Activated B cell treated with CpG ODN at 0.5 μM for 24 hours (primary cell): ENCODE measurements at regions not wholly inside any gene's neighbourhood (a gene's known extent, or its start where the extent isn't known, plus 50 kb on each side); places are given as distances from the start of the nearest gene placed in this dataset.

Experiments
- ATAC-seq: fragments of 200-7000 bp; cut with Tn5 transposase; one replicate; pipeline ENCODE4 v1.10.0; 2021; ENCODE audit warnings: low read depth, mild to moderate bottlenecking, moderate library complexity
- CTCF ChIA-PET: fragments of 350-600 bp; sonication (Branson Sonifier 250); formaldehyde crosslinking; loops from one replicate; lab custom pipeline; 2021; ENCODE audit warnings: antibody characterized with exemption; lab: Charles Lee
- POLR2A ChIA-PET: fragments of 350-600 bp; sonication (Branson Sonifier 250); formaldehyde crosslinking; loops from one replicate; lab custom pipeline; 2021; ENCODE audit warnings: antibody characterized with exemption; lab: Charles Lee
- DNase-seq: peaks from one replicate; pipeline ENCODE4 v3.0.0; 2022
- H3K27ac Mint-ChIP-seq: one replicate; pipeline ENCODE4 v1.8.0; 2020; ENCODE audit warnings: mixed read lengths
- H3K27me3 Mint-ChIP-seq: one replicate; pipeline ENCODE4 v1.8.0; 2021; ENCODE audit warnings: mixed read lengths
- H3K36me3 Mint-ChIP-seq: one replicate; pipeline ENCODE4 v1.8.0; 2021; ENCODE audit warnings: low read depth, mixed read lengths
- H3K4me1 Mint-ChIP-seq: one replicate; pipeline ENCODE4 v1.8.0; 2021; ENCODE audit warnings: mixed read lengths
- H3K4me3 Mint-ChIP-seq: one replicate; pipeline ENCODE4 v1.8.0; 2020; ENCODE audit warnings: mild to moderate bottlenecking, mixed read lengths
- H3K9me3 Mint-ChIP-seq: one replicate; pipeline ENCODE4 v1.8.0; 2020; ENCODE audit warnings: mixed read lengths
- CTCF ChIP-seq: fragments of 200-600 bp; IDR thresholded peaks from one replicate; pipeline ENCODE4 v1.8.0; 2022; ENCODE audit warnings: antibody characterized with exemption, mild to moderate bottlenecking
- intact Hi-C: fragments of 100-400 bp; cut with micrococcal nuclease; formaldehyde crosslinking; loops from one replicate; pipeline ENCODE4 v1.15.1; 2024

- peak; percentile 78 for ATAC-seq
- intact Hi-C loops: loop anchor here (1.0 to 10.0 kb wide), 5 partner anchors 91 to 501 kb away; partner anchors contain the start of genes CCR1, FYCO1 and LIMD1
Observed at GRCh38 chr3:46095307-46095706, 68.0 kb upstream of the XCR1 start.

GRCh38 chr3:46094506-46094905 lies 67.2 kb upstream of the XCR1 start:
- ATAC-seq (no peak), DNase-seq (no peak)
- Mint-ChIP-seq H3K4me1 (peaks cover 98% of the 10 kb centered on the region), H3K27me3 (no peaks in the 10 kb centered on the region), H3K36me3 (no peaks in the 10 kb centered on the region), H3K9me3 (no peaks in the 10 kb centered on the region), H3K4me3 (no peak overlapping the region), H3K27ac (peak overlapping the region; percentile 90)
- POLR2A ChIA-PET: interaction anchor here (1.1 to 1.4 kb wide), 2 partner anchors 10 to 92 kb away, joined by 3 to 7 read pairs; no protein-coding TSS in a partner anchor
- TF ChIP-seq CTCF: no peak
- intact Hi-C loops: loop anchor here (10.0 kb wide), 1 partner anchor 500 kb away; the partner anchor contains the start of gene LIMD1
- CTCF ChIA-PET: interaction anchor here (0.9 to 2.3 kb wide), 5 partner anchors 15 to 114 kb away, joined by 3 to 8 read pairs (median 4); partner anchors contain the start of gene CCR1

More at GRCh38 chr3:46095307-46095706, 68.0 kb upstream of the XCR1 start:
- H3K27me3 Mint-ChIP-seq: no peaks in the 10 kb centered on the region
- DNase-seq: peak; percentile 36
- H3K4me1 Mint-ChIP-seq: peaks cover 94% of the 10 kb centered on the region
- no peaks in the 10 kb centered on the region for H3K9me3 Mint-ChIP-seq
- peak overlapping the region; percentile 55 for H3K4me3 Mint-ChIP-seq
- ChIA-PET POLR2A (interaction anchor here (0.7 to 1.4 kb wide), 5 partner anchors 9 to 443 kb away, joined by 3 to 7 read pairs (median 4); partner anchors contain the start of gene SACM1L), CTCF (interaction anchor here (0.8 to 1.1 kb wide), 4 partner anchors 17 to 283 kb away, joined by 3 to 5 read pairs (median 3); partner anchors contain the start of genes CCR1 and CCR5)
- TF ChIP-seq CTCF: no peak
- peak overlapping the region; percentile 90 for H3K27ac Mint-ChIP-seq
- H3K36me3 Mint-ChIP-seq: no peaks in the 10 kb centered on the region

GRCh38 chr3:46093966-46094365 lies 66.7 kb upstream of the XCR1 start:
- Mint-ChIP-seq H3K9me3 (no peaks in the 10 kb centered on the region), H3K4me1 (peaks cover 98% of the 10 kb centered on the region), H3K27ac (no peak overlapping the region), H3K27me3 (no peaks in the 10 kb centered on the region), H3K36me3 (no peaks in the 10 kb centered on the region), H3K4me3 (no peak overlapping the region)
- CTCF ChIA-PET: interaction anchor here (0.9 to 2.3 kb wide), 3 partner anchors 16 to 114 kb away, joined by 3 to 8 read pairs (median 4); partner anchors contain the start of gene CCR1
- DNase-seq (no peak), ATAC-seq (no peak)
- intact Hi-C loops: loop anchor here (10.0 kb wide), 1 partner anchor 499 kb away; the partner anchor contains the start of gene LIMD1
- POLR2A ChIA-PET: interaction anchor here (1.1 kb wide), 1 partner anchor 93 kb away, joined by 3 read pairs; no protein-coding TSS in a partner anchor
- TF ChIP-seq CTCF: no peak

GRCh38 chr3:46093327-46093942 lies 66.2 kb upstream of the XCR1 start:
- no peaks in the 10 kb centered on the region for H3K27me3 Mint-ChIP-seq
- no peak overlapping the region for H3K4me3 Mint-ChIP-seq
- H3K36me3 Mint-ChIP-seq: no peaks in the 10 kb centered on the region
- H3K4me1 Mint-ChIP-seq: peaks cover 97% of the 10 kb centered on the region
- intact Hi-C loops: loop anchor here (10.0 kb wide), 1 partner anchor 499 kb away; the partner anchor contains the start of gene LIMD1
- TF ChIP-seq CTCF: no peak
- POLR2A ChIA-PET: interaction anchor here (0.6 to 1.1 kb wide), 3 partner anchors 93 to 285 kb away, joined by 3 to 9 read pairs (median 5); no protein-coding TSS in a partner anchor
- ATAC-seq: no peak
- CTCF ChIA-PET: interaction anchor here (0.6 to 2.3 kb wide), 7 partner anchors 15 to 350 kb away, joined by 3 to 8 read pairs (median 3); partner anchors contain the start of gene CCR1
- H3K27ac Mint-ChIP-seq: peak overlapping the region; percentile 61
- H3K9me3 Mint-ChIP-seq: no peaks in the 10 kb centered on the region
- no peak for DNase-seq
